ENCODE measurements at regions not wholly inside any gene's neighbourhood (a gene's known extent, or its start where the extent isn't known, plus 50 kb on each side); places are given as distances from the start of the nearest gene placed in this dataset.
"Not testable (repeated sequence)": the region's sequence is repeated elsewhere in the genome, so short reads cannot be mapped to it uniquely, and the experiment has no call there.

GRCh38 chrX:22526339-22526738, 253.6 kb downstream of the CBLL2 start:
- in situ Hi-C loops (cut with MboI; ENCODE audit: low sequenced_read_pairs) = no loop called here

- in situ Hi-C loops (cut with MboI; ENCODE audit: low sequenced_read_pairs) = no loop called here
These were observed 254.6 kb downstream of the CBLL2 start for GRCh38 chrX:22527302-22527701.

- in situ Hi-C loops (cut with MboI; ENCODE audit: low sequenced_read_pairs) = no loop called here
These were observed 261.2 kb downstream of the CBLL2 start for GRCh38 chrX:22533898-22534297.

GRCh38 chrX:22534643-22535042, 261.9 kb downstream of the CBLL2 start:
- in situ Hi-C loops (cut with MboI; ENCODE audit: low sequenced_read_pairs) = no loop called here

GRCh38 chrX:22536746-22537304, 264.1 kb downstream of the CBLL2 start:
- in situ Hi-C loops (cut with MboI; ENCODE audit: low sequenced_read_pairs) = no loop called here

GRCh38 chrX:22538580-22538979, 265.9 kb downstream of the CBLL2 start:
- in situ Hi-C loops (cut with MboI; ENCODE audit: low sequenced_read_pairs) = no loop called here

- in situ Hi-C loops (cut with MboI; ENCODE audit: low sequenced_read_pairs) = no loop called here
These were observed 269.2 kb downstream of the CBLL2 start for GRCh38 chrX:22541926-22542325.

- in situ Hi-C loops (cut with MboI; ENCODE audit: low sequenced_read_pairs) = no loop called here
These were observed 269.9 kb downstream of the CBLL2 start for GRCh38 chrX:22542641-22543040.

- in situ Hi-C loops (cut with MboI; ENCODE audit: low sequenced_read_pairs) = no loop called here
These were observed 286.8 kb downstream of the CBLL2 start for GRCh38 chrX:22559506-22559905.

GRCh38 chrX:22575161-22575845, 302.6 kb downstream of the CBLL2 start:
- in situ Hi-C loops (cut with MboI; ENCODE audit: low sequenced_read_pairs) = no loop called here

- in situ Hi-C loops (cut with MboI; ENCODE audit: low sequenced_read_pairs) = no loop called here
These were observed 304.5 kb downstream of the CBLL2 start for GRCh38 chrX:22577181-22577580.

- in situ Hi-C loops (cut with MboI; ENCODE audit: low sequenced_read_pairs) = no loop called here
These were observed 313.1 kb downstream of the CBLL2 start for GRCh38 chrX:22585831-22586230.

GRCh38 chrX:22589845-22590244, 317.1 kb downstream of the CBLL2 start:
- in situ Hi-C loops (cut with MboI; ENCODE audit: low sequenced_read_pairs) = no loop called here

- in situ Hi-C loops (cut with MboI; ENCODE audit: low sequenced_read_pairs) = no loop called here
These were observed 322.1 kb downstream of the CBLL2 start for GRCh38 chrX:22594766-22595165.

- in situ Hi-C loops (cut with MboI; ENCODE audit: low sequenced_read_pairs) = no loop called here
These were observed 330.3 kb downstream of the CBLL2 start for GRCh38 chrX:22603060-22603459.

GRCh38 chrX:22609452-22609851, 336.7 kb downstream of the CBLL2 start:
- in situ Hi-C loops (cut with MboI; ENCODE audit: low sequenced_read_pairs) = not testable (repeated sequence)

GRCh38 chrX:22616867-22617266, 344.2 kb downstream of the CBLL2 start:
- in situ Hi-C loops (cut with MboI; ENCODE audit: low sequenced_read_pairs) = no loop called here

GRCh38 chrX:22627576-22627975, 354.9 kb downstream of the CBLL2 start:
- in situ Hi-C loops (cut with MboI; ENCODE audit: low sequenced_read_pairs) = no loop called here

- in situ Hi-C loops (cut with MboI; ENCODE audit: low sequenced_read_pairs) = no loop called here
These were observed 355.6 kb downstream of the CBLL2 start for GRCh38 chrX:22628275-22628674.

GRCh38 chrX:22629105-22629725, 356.5 kb downstream of the CBLL2 start:
- in situ Hi-C loops (cut with MboI; ENCODE audit: low sequenced_read_pairs) = no loop called here

- in situ Hi-C loops (cut with MboI; ENCODE audit: low sequenced_read_pairs) = no loop called here
These were observed 361.4 kb downstream of the CBLL2 start for GRCh38 chrX:22634083-22634482.

GRCh38 chrX:22634751-22635150, 362.0 kb downstream of the CBLL2 start:
- in situ Hi-C loops (cut with MboI; ENCODE audit: low sequenced_read_pairs) = no loop called here
